ENCODE measurements at regions not wholly inside any gene's neighbourhood (a gene's known extent, or its start where the extent isn't known, plus 50 kb on each side); places are given as distances from the start of the nearest gene placed in this dataset.

DNA sequence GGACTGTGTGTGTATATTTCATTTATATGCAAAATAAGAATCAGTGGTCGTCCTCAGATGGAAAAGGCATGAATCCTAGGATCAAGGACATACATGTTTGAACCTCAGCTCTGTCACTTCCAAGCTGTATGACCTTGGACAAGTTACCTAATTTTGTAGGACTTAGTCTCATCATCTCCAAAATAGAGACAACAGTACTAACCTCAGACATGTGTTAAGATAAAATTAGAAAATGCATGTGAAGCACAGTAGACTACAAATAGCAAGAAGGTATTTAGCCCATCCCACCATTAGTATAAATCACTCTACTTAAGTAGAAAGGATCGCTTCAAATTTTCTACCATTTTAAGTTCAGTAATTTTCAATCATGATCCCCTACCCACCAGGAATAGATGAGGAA lies 309.8 kb downstream of the ZEB2 start:
- TF ChIP-seq KDM5B (IDR thresholded peaks at IDR 0.05; ENCODE audit: insufficient replicate concordance, low read depth, low read length), result no peak
- TF ChIP-seq, protein P1, sequence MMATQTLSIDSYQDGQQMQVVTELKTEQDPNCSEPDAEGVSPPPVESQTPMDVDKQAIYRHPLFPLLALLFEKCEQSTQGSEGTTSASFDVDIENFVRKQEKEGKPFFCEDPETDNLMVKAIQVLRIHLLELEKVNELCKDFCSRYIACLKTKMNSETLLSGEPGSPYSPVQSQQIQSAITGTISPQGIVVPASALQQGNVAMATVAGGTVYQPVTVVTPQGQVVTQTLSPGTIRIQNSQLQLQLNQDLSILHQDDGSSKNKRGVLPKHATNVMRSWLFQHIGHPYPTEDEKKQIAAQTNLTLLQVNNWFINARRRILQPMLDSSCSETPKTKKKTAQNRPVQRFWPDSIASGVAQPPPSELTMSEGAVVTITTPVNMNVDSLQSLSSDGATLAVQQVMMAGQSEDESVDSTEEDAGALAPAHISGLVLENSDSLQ (IDR thresholded peaks at IDR 0.05), result no peak
- no peak for TF ChIP-seq POLR2AphosphoS5 (IDR thresholded peaks at IDR 0.05; ENCODE audit: control insufficient read depth, insufficient read depth, low read depth, low read length)
- TF ChIP-seq, protein P2, sequence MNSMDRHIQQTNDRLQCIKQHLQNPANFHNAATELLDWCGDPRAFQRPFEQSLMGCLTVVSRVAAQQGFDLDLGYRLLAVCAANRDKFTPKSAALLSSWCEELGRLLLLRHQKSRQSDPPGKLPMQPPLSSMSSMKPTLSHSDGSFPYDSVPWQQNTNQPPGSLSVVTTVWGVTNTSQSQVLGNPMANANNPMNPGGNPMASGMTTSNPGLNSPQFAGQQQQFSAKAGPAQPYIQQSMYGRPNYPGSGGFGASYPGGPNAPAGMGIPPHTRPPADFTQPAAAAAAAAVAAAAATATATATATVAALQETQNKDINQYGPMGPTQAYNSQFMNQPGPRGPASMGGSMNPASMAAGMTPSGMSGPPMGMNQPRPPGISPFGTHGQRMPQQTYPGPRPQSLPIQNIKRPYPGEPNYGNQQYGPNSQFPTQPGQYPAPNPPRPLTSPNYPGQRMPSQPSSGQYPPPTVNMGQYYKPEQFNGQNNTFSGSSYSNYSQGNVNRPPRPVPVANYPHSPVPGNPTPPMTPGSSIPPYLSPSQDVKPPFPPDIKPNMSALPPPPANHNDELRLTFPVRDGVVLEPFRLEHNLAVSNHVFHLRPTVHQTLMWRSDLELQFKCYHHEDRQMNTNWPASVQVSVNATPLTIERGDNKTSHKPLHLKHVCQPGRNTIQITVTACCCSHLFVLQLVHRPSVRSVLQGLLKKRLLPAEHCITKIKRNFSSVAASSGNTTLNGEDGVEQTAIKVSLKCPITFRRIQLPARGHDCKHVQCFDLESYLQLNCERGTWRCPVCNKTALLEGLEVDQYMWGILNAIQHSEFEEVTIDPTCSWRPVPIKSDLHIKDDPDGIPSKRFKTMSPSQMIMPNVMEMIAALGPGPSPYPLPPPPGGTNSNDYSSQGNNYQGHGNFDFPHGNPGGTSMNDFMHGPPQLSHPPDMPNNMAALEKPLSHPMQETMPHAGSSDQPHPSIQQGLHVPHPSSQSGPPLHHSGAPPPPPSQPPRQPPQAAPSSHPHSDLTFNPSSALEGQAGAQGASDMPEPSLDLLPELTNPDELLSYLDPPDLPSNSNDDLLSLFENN (IDR thresholded peaks at IDR 0.05; ENCODE audit: low read depth in 2 of 2, low read length in 2 of 2), result no peak
- TF ChIP-seq, protein P3, sequence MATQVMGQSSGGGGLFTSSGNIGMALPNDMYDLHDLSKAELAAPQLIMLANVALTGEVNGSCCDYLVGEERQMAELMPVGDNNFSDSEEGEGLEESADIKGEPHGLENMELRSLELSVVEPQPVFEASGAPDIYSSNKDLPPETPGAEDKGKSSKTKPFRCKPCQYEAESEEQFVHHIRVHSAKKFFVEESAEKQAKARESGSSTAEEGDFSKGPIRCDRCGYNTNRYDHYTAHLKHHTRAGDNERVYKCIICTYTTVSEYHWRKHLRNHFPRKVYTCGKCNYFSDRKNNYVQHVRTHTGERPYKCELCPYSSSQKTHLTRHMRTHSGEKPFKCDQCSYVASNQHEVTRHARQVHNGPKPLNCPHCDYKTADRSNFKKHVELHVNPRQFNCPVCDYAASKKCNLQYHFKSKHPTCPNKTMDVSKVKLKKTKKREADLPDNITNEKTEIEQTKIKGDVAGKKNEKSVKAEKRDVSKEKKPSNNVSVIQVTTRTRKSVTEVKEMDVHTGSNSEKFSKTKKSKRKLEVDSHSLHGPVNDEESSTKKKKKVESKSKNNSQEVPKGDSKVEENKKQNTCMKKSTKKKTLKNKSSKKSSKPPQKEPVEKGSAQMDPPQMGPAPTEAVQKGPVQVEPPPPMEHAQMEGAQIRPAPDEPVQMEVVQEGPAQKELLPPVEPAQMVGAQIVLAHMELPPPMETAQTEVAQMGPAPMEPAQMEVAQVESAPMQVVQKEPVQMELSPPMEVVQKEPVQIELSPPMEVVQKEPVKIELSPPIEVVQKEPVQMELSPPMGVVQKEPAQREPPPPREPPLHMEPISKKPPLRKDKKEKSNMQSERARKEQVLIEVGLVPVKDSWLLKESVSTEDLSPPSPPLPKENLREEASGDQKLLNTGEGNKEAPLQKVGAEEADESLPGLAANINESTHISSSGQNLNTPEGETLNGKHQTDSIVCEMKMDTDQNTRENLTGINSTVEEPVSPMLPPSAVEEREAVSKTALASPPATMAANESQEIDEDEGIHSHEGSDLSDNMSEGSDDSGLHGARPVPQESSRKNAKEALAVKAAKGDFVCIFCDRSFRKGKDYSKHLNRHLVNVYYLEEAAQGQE (IDR thresholded peaks at IDR 0.05; ENCODE audit: borderline replicate concordance), result no peak
- TF ChIP-seq, protein P3 (CRISPR knock-in tag; IDR thresholded peaks at IDR 0.05; ENCODE audit: low read depth), result no peak
- TF ChIP-seq EGR1 (conservative IDR thresholded peaks at IDR 0.05), result no peak
